ENCODE measurements at regions not wholly inside any gene's neighbourhood (a gene's known extent, or its start where the extent isn't known, plus 50 kb on each side); places are given as distances from the start of the nearest gene placed in this dataset.
"Not testable (repeated sequence)": the region's sequence is repeated elsewhere in the genome, so short reads cannot be mapped to it uniquely, and the experiment has no call there.

DNA sequence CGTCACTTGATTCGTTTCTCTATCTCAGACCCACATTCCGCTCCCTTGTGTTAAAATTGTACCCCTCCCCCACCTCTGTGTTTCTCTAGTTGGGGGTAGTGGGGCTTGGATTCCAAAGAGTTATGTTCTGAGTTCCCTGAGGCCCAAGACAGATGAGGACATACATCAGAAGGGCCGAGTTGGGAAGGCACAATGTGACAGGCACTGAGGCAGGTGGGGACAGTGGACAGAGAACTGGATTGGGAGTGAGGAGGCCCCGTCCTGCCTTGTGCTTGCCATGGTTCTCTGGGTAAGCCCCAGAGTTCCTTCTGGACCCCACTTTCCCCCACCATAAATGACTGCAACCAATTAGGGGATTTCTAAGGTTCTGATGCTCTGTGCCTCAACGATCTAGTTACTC lies 80.5 kb upstream of the ETV3 start:
- Histone ChIP-seq H3K4me3 (no peak overlapping the region), H3K27me3 (no peaks in the 10 kb centered on the region), H3K4me1 (no peaks in the 10 kb centered on the region), H3K27ac (no peak overlapping the region), H3K9me3 (peaks cover 0 to 4% (median 0%) of the 10 kb centered on the region in 4 donors), H3K36me3 (no peaks in the 10 kb centered on the region)
- 64 to 65% methylated on average over 6 of the region's 6 CpGs for WGBS, 2 donors
- no peak for FAIRE-seq
- DNase-seq = no peak
- ATAC-seq = no peak
- TF ChIP-seq, protein P1, sequence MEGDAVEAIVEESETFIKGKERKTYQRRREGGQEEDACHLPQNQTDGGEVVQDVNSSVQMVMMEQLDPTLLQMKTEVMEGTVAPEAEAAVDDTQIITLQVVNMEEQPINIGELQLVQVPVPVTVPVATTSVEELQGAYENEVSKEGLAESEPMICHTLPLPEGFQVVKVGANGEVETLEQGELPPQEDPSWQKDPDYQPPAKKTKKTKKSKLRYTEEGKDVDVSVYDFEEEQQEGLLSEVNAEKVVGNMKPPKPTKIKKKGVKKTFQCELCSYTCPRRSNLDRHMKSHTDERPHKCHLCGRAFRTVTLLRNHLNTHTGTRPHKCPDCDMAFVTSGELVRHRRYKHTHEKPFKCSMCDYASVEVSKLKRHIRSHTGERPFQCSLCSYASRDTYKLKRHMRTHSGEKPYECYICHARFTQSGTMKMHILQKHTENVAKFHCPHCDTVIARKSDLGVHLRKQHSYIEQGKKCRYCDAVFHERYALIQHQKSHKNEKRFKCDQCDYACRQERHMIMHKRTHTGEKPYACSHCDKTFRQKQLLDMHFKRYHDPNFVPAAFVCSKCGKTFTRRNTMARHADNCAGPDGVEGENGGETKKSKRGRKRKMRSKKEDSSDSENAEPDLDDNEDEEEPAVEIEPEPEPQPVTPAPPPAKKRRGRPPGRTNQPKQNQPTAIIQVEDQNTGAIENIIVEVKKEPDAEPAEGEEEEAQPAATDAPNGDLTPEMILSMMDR (IDR thresholded peaks at IDR 0.05) = no peak
- intact Hi-C loops (cut with DNase I) = loop anchor here in 1 of 3 donors (10.0 kb wide), 1 partner anchor 146 kb away; no protein-coding TSS in a partner anchor

DNA sequence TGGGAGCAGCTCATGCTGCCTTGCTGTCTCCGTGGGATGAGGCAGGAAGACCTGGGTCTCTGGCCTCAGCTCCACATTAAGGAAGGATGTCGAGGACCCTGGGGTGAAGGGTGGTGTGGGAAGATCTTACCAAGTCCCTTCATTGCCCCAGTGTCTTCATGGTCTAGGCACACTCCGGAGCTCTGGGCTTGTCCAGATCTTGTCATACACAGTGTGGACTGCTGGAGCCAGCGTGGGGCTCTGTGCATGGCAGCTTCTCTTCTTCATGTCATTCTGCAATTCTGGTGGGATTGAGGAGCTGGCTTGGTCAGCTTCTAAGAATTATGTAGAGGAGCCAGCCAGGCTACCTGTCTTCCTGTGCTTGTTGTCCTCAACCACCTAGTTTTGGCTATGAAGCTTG lies 79.3 kb upstream of the ETV3 start:
- Histone ChIP-seq H3K27me3 (no peaks in the 10 kb centered on the region), H3K4me3 (no peak overlapping the region), H3K9me3 (peaks cover 0 to 4% (median 0%) of the 10 kb centered on the region in 4 donors), H3K4me1 (no peaks in the 10 kb centered on the region), H3K27ac (no peak overlapping the region), H3K36me3 (no peaks in the 10 kb centered on the region)
- no peak for ATAC-seq
- WGBS, 2 donors = 76 to 84% methylated on average over 4 of the region's 4 CpGs
- DNase-seq = no peak
- no peak for FAIRE-seq
- intact Hi-C loops (cut with DNase I) = loop anchor here in 1 of 3 donors (10.0 kb wide), 1 partner anchor 147 kb away; no protein-coding TSS in a partner anchor
- TF ChIP-seq, protein P1 (IDR thresholded peaks at IDR 0.05) = no peak

DNA sequence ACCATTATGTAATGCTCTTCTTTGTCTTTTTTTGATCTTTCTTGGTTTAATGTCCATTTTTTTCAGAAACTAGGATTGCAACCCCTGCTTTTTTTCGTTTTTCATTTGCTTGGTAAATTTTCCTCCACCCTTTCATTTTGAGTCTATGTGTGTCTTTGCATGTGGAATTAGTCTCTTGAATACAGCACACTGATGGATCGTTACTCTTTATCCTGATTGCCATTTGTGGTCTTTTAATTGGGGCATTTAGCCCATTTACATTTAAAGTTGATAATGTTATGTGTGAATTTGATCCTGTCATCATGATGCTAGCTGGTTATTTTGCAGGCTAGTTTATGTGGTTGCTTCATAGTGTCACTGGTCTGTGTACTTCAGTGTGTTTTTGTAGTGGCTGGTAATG lies 75.6 kb upstream of the ETV3 start:
- peaks cover 0 to 4% (median 0%) of the 10 kb centered on the region in 4 donors for H3K9me3 ChIP-seq
- TF ChIP-seq, protein P1 (IDR thresholded peaks at IDR 0.05) = no peak
- no peak overlapping the region for H3K27ac ChIP-seq
- no peaks in the 10 kb centered on the region for H3K27me3 ChIP-seq
- H3K36me3 ChIP-seq = no peaks in the 10 kb centered on the region
- WGBS, 2 donors = 58 to 64% methylated on average over 2 of the region's 2 CpGs
- no peak overlapping the region for H3K4me3 ChIP-seq
- intact Hi-C loops (cut with DNase I) = loop anchor here in 1 of 3 donors (10.0 kb wide), 1 partner anchor 151 kb away; no protein-coding TSS in a partner anchor
- no peak for ATAC-seq
- FAIRE-seq = no peak
- no peak for DNase-seq
- no peaks in the 10 kb centered on the region for H3K4me1 ChIP-seq

DNA sequence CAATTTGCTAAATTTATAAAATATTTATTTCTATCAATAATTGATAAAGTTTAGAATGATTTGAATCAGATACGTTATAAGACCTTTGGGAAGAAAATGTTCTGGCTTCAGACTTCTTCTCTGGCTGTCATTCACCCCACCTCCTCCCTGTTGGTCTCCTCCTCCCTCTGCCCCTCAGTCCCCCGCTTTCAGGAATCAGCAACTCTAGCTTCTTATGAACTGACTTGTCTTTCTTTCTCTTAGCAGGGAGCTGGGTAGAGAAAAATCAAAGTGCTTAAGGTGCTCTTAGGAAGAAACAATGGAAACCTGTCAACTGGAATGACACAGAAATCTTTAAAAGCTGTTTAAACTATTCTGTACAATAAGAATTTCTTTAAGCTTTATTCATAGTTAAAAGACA lies 71.3 kb upstream of the ETV3 start:
- no peak for FAIRE-seq
- Histone ChIP-seq H3K27me3 (no peaks in the 10 kb centered on the region), H3K4me1 (no peaks in the 10 kb centered on the region), H3K36me3 (no peaks in the 10 kb centered on the region), H3K27ac (no peak overlapping the region), H3K9me3 (peaks cover 0 to 4% (median 0%) of the 10 kb centered on the region in 4 donors), H3K4me3 (no peak overlapping the region)
- no peak for ATAC-seq
- DNase-seq = no peak
- WGBS, 2 donors = 59 to 81% methylated on average over 2 of the region's 2 CpGs
- TF ChIP-seq, protein P1 (IDR thresholded peaks at IDR 0.05) = no peak
- intact Hi-C loops (cut with DNase I) = no loop called here

DNA sequence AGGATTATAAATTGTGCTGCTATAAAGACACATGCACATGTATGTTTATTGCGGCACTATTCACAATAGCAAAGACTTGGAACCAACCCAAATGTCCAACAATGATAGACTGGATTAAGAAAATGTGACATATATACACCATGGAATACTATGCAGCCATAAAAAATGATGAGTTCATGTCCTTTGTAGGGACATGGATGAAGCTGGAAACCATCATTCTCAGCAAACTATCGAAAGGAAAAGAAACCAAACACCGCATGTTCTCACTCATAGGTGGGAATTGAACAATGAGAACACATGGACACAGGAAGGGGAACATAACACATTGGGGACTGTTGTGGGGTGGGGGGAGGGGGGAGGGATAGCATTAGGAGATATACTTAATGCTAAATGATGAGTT lies 67.8 kb upstream of the ETV3 start:
- H3K27ac ChIP-seq; ATAC-seq; H3K4me3 ChIP-seq; FAIRE-seq; DNase-seq; H3K4me1 ChIP-seq; H3K27me3 ChIP-seq; H3K36me3 ChIP-seq; intact Hi-C loops (cut with DNase I); H3K9me3 ChIP-seq: not testable (repeated sequence)
- WGBS, 2 donors = 94 to 95% methylated on average over 3 of the region's 3 CpGs

Data from pancreas (tissue), 10 donors.